Gastrocnemius medialis (tissue), 4 donors: ENCODE measurements at regions not wholly inside any gene's neighbourhood (a gene's known extent, or its start where the extent isn't known, plus 50 kb on each side); places are given as distances from the start of the nearest gene placed in this dataset.

ENCODE experiments used
- POLR2A ChIP-seq, 2 donors: fragments of 450-650 bp; IDR thresholded peaks; one replicate each; pipeline ENCODE4 v1.6.1; 2017; ENCODE audit warnings: antibody characterized with exemption in 2 of 2, mild to moderate bottlenecking in 2 of 2, moderate library complexity in 2 of 2
- TF ChIP-seq, protein P1 (sequence below), 5 experiments: fragments of 450-650 bp in 3 of 5; fragments of 200-600 bp in 2 of 5; sonication (generic) in 2 of 5; IDR thresholded peaks in 4 of 5; conservative IDR thresholded peaks in 1 of 5; 1 replicate in 4 of 5; 2 replicates in 1 of 5; pipeline ENCODE4 v1.5.1; 2016 to 2019; ENCODE audit warnings: antibody characterized with exemption in 5 of 5, mild to moderate bottlenecking in 3 of 5, moderate library complexity in 3 of 5

DNA sequence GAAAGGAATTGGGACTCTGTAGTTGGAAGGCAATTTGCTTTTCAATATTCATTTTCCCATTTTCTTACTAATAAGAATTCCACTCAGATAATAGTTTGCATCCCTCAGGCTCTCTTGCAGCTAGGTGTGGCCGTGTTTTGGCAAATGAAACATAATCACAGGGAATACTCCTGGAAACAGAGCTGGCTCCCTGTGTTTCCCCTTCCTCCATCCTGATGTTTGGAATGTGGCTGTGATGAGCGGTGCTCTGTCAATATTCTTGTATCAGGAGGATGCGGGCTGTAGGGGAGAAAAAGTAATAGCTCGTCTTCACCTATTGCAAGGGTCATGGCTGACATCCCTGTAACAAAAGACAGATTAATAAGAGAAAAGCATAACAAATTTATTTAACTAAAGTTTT lies 271.0 kb downstream of the MYCN start:
- no peak for TF ChIP-seq POLR2A (IDR thresholded peaks at IDR 0.05)
- TF ChIP-seq, protein P1, sequence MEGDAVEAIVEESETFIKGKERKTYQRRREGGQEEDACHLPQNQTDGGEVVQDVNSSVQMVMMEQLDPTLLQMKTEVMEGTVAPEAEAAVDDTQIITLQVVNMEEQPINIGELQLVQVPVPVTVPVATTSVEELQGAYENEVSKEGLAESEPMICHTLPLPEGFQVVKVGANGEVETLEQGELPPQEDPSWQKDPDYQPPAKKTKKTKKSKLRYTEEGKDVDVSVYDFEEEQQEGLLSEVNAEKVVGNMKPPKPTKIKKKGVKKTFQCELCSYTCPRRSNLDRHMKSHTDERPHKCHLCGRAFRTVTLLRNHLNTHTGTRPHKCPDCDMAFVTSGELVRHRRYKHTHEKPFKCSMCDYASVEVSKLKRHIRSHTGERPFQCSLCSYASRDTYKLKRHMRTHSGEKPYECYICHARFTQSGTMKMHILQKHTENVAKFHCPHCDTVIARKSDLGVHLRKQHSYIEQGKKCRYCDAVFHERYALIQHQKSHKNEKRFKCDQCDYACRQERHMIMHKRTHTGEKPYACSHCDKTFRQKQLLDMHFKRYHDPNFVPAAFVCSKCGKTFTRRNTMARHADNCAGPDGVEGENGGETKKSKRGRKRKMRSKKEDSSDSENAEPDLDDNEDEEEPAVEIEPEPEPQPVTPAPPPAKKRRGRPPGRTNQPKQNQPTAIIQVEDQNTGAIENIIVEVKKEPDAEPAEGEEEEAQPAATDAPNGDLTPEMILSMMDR (IDR thresholded peaks at IDR 0.05 in 4 of 5, conservative IDR thresholded peaks at IDR 0.05 in 1 of 5) = no peak
